Progenitor cell of endocrine pancreas (in vitro differentiated cells): ENCODE measurements at regions not wholly inside any gene's neighbourhood (a gene's known extent, or its start where the extent isn't known, plus 50 kb on each side); places are given as distances from the start of the nearest gene placed in this dataset.

ENCODE experiments used
- DNase-seq: peaks from one replicate; pipeline ENCODE4 v3.0.0; 2021; ENCODE audit warnings: low spot score; ENCODE audit not compliant: unreplicated experiment
- H3K27ac Mint-ChIP-seq: 2 replicates; pipeline ENCODE4 v1.8.0; 2021; ENCODE audit warnings: mild to moderate bottlenecking, moderate library complexity, mixed read lengths
- H3K27me3 Mint-ChIP-seq: 2 replicates; pipeline ENCODE4 v1.8.0; 2021; ENCODE audit warnings: mixed read lengths
- H3K36me3 Mint-ChIP-seq: 2 replicates; pipeline ENCODE4 v1.8.0; 2022; ENCODE audit warnings: mixed read lengths; ENCODE audit not compliant: insufficient read depth
- H3K4me1 Mint-ChIP-seq: 2 replicates; pipeline ENCODE4 v1.8.0; 2021; ENCODE audit warnings: low read depth, mixed read lengths
- H3K4me3 Mint-ChIP-seq: 2 replicates; pipeline ENCODE4 v1.8.0; 2021; ENCODE audit warnings: low read depth, mild to moderate bottlenecking, moderate library complexity, mixed read lengths
- H3K9me3 Mint-ChIP-seq: 2 replicates; pipeline ENCODE4 v1.8.0; 2021; ENCODE audit warnings: low read depth, mixed read lengths
- CTCF ChIP-seq: fragments of 200-600 bp; sonication (generic); IDR thresholded peaks from one replicate; pipeline ENCODE4 v1.5.0; 2021; ENCODE audit warnings: antibody characterized with exemption, mild to moderate bottlenecking; ENCODE audit not compliant: unreplicated experiment

GRCh38 chr22:48096411-48096810 lies 1334.0 kb downstream of the TBC1D22A start:
- Mint-ChIP-seq H3K9me3 (no peaks in the 10 kb centered on the region), H3K27ac (no peak overlapping the region), H3K4me1 (no peaks in the 10 kb centered on the region), H3K4me3 (no peak overlapping the region), H3K36me3 (no peaks in the 10 kb centered on the region), H3K27me3 (peaks cover 29% of the 10 kb centered on the region)
- DNase-seq, result no peak
- TF ChIP-seq CTCF, result no peak

GRCh38 chr22:48093981-48094380 lies 1331.5 kb downstream of the TBC1D22A start:
- H3K4me1 Mint-ChIP-seq, result no peaks in the 10 kb centered on the region
- no peak overlapping the region for H3K27ac Mint-ChIP-seq
- H3K4me3 Mint-ChIP-seq, result no peak overlapping the region
- TF ChIP-seq CTCF, result no peak
- peaks cover 15% of the 10 kb centered on the region for H3K27me3 Mint-ChIP-seq
- H3K9me3 Mint-ChIP-seq, result no peaks in the 10 kb centered on the region
- H3K36me3 Mint-ChIP-seq, result no peaks in the 10 kb centered on the region
- DNase-seq, result no peak

- no peak overlapping the region for H3K27ac Mint-ChIP-seq
- H3K4me3 Mint-ChIP-seq, result no peak overlapping the region
- no peak for DNase-seq
- H3K4me1 Mint-ChIP-seq, result no peaks in the 10 kb centered on the region
- TF ChIP-seq CTCF, result no peak
- no peaks in the 10 kb centered on the region for H3K9me3 Mint-ChIP-seq
- H3K27me3 Mint-ChIP-seq, result peaks cover 9% of the 10 kb centered on the region
- H3K36me3 Mint-ChIP-seq, result no peaks in the 10 kb centered on the region
Measured at GRCh38 chr22:48092866-48093265, 1330.4 kb downstream of the TBC1D22A start.

GRCh38 chr22:48091656-48092223 lies 1329.3 kb downstream of the TBC1D22A start:
- TF ChIP-seq CTCF, result no peak
- H3K27me3 Mint-ChIP-seq, result peaks cover 8% of the 10 kb centered on the region
- no peak for DNase-seq
- H3K27ac Mint-ChIP-seq, result no peak overlapping the region
- H3K9me3 Mint-ChIP-seq, result no peaks in the 10 kb centered on the region
- H3K36me3 Mint-ChIP-seq, result no peaks in the 10 kb centered on the region
- no peak overlapping the region for H3K4me3 Mint-ChIP-seq
- no peaks in the 10 kb centered on the region for H3K4me1 Mint-ChIP-seq

GRCh38 chr22:48091060-48091650 lies 1328.7 kb downstream of the TBC1D22A start:
- Mint-ChIP-seq H3K36me3 (no peaks in the 10 kb centered on the region), H3K4me1 (no peaks in the 10 kb centered on the region), H3K27me3 (peaks cover 8% of the 10 kb centered on the region), H3K9me3 (no peaks in the 10 kb centered on the region), H3K4me3 (no peak overlapping the region), H3K27ac (no peak overlapping the region)
- DNase-seq, result no peak
- no peak for TF ChIP-seq CTCF
